H1 (cell line): ENCODE measurements at regions not wholly inside any gene's neighbourhood (a gene's known extent, or its start where the extent isn't known, plus 50 kb on each side); places are given as distances from the start of the nearest gene placed in this dataset.

Experiments used
- CTCF ChIA-PET: fragments of 300-600 bp; sonication (Branson Sonifier 250); formaldehyde crosslinking; loops from one replicate; lab custom pipeline; 2021; ENCODE audit not compliant: partially characterized antibody; lab: Charles Lee
- POLR2A ChIA-PET: fragments of 300-600 bp; sonication (Branson Sonifier 250); formaldehyde crosslinking; loops from one replicate; lab custom pipeline; 2021; ENCODE audit warnings: inconsistent platforms; ENCODE audit not compliant: partially characterized antibody; lab: Charles Lee
- DNase-seq, 2 experiments: peaks; one replicate each; pipeline versions ENCODE4 v3.0.0 to v3.0.0-alpha.2; 2010 to 2022; ENCODE audit warnings: low spot score in 2 of 2, low read depth in 1 of 2, mixed read lengths in 1 of 2
- FAIRE-seq: peaks from 2 replicates; lab custom pipeline; 2011; peaks lifted over from hg19 to GRCh38; lab: Jason Lieb, UNC
- H2AFZ ChIP-seq: 2 replicates; pipeline ENCODE4 v1.8.1; 2012; ENCODE audit warnings: low read length, inconsistent platforms
- H2AK5ac ChIP-seq: 2 replicates; pipeline ENCODE4 v1.6.1; 2013; ENCODE audit warnings: low read depth, low read length
- H2BK120ac ChIP-seq: replicated peaks from 2 replicates; pipeline ENCODE3; 2013; ENCODE audit warnings: low read depth, low read length, inconsistent platforms
- H2BK12ac ChIP-seq: 2 replicates; pipeline ENCODE4 v1.6.1; 2013; ENCODE audit warnings: low read depth, low read length
- H2BK15ac ChIP-seq: 2 replicates; pipeline ENCODE4 v1.6.1; 2013; ENCODE audit warnings: low read length
- H2BK20ac ChIP-seq: 2 replicates; pipeline ENCODE4 v1.6.1; 2013; ENCODE audit warnings: low read length
- H2BK5ac ChIP-seq: 2 replicates; pipeline ENCODE4 v1.6.1; 2013; ENCODE audit warnings: low read depth, low read length
- H3K14ac ChIP-seq: 2 replicates; pipeline ENCODE4 v1.6.1; 2013; ENCODE audit warnings: inconsistent platforms; ENCODE audit not compliant: insufficient read length
- H3K18ac ChIP-seq: 2 replicates; pipeline ENCODE4 v1.6.1; 2013; ENCODE audit warnings: low read length; ENCODE audit errors: extremely low read depth
- H3K23ac ChIP-seq: 2 replicates; pipeline ENCODE4 v1.6.1; 2013; ENCODE audit warnings: inconsistent platforms; ENCODE audit not compliant: insufficient read length
- H3K23me2 ChIP-seq: 2 replicates; pipeline ENCODE4 v1.6.1; 2013; ENCODE audit warnings: low read depth, low read length
- H3K27ac ChIP-seq: 2 replicates; pipeline ENCODE4 v1.6.1; 2011; ENCODE audit warnings: low read depth, low read length, inconsistent platforms
- H3K27me3 ChIP-seq, 4 experiments: replicated peaks in 1 of 4; 1 replicate in 1 of 4; 2 replicates in 3 of 4; pipeline versions ENCODE4 v1.6.1 to v1.8.1; 2011 to 2013; ENCODE audit warnings: low read length in 3 of 4, mild to moderate bottlenecking in 3 of 4, inconsistent platforms in 2 of 4, mixed read lengths in 2 of 4, moderate library complexity in 1 of 4; ENCODE audit not compliant: control insufficient read depth in 3 of 4, insufficient read depth in 3 of 4; ENCODE audit errors: extremely low read depth in 1 of 4
- H3K36me3 ChIP-seq, 4 experiments: 2 replicates each; pipeline versions ENCODE4 v1.6.1 to v1.8.1; 2011 to 2013; ENCODE audit warnings: mild to moderate bottlenecking in 4 of 4, low read length in 3 of 4, moderate library complexity in 2 of 4, control low read depth in 1 of 4, inconsistent platforms in 1 of 4; ENCODE audit not compliant: insufficient read depth in 4 of 4, control insufficient read depth in 2 of 4
- H3K4ac ChIP-seq: replicated peaks from 2 replicates; pipeline ENCODE3; 2013; ENCODE audit warnings: low read length, low read depth, mixed read lengths, inconsistent platforms; ENCODE audit not compliant: insufficient read length
- H3K4me1 ChIP-seq, 4 experiments: replicated peaks in 1 of 4; 1 replicate in 1 of 4; 2 replicates in 3 of 4; pipeline versions ENCODE4 v1.6.1 to v1.8.1; 2011 to 2013; ENCODE audit warnings: low read length in 3 of 4, inconsistent platforms in 2 of 4, mixed read lengths in 1 of 4; ENCODE audit not compliant: insufficient read depth in 4 of 4, control insufficient read depth in 3 of 4
- H3K4me2 ChIP-seq, 2 experiments: 2 replicates each; pipeline versions ENCODE4 v1.6.1 to v1.8.1; 2011 to 2013; ENCODE audit warnings: low read depth in 2 of 2, low read length in 2 of 2, control low read depth in 1 of 2, inconsistent platforms in 1 of 2, mild to moderate bottlenecking in 1 of 2; ENCODE audit not compliant: insufficient read depth in 1 of 2
- H3K4me3 ChIP-seq, 4 experiments: fragments of 200-600, 300-600 bp in 1 of 4; sonication (generic), shearing (Covaris generic), sonication (Bioruptor Twin) in 1 of 4; 2 replicates each; pipeline versions ENCODE4 v1.5.1 to v1.8.1; 2011 to 2016; ENCODE audit warnings: low read length in 4 of 4, low read depth in 3 of 4, control low read depth in 2 of 4, inconsistent platforms in 2 of 4, mild to moderate bottlenecking in 2 of 4, mixed read lengths in 1 of 4, moderate library complexity in 1 of 4; ENCODE audit not compliant: insufficient read depth in 2 of 4; ENCODE audit errors: extremely low read depth in 1 of 4
- H3K56ac ChIP-seq: replicated peaks from 2 replicates; pipeline ENCODE3; 2013; ENCODE audit warnings: low read depth, mild to moderate bottlenecking, mixed read lengths, low read length, inconsistent platforms; ENCODE audit not compliant: insufficient read length
- H3K79me1 ChIP-seq: 2 replicates; pipeline ENCODE4 v1.6.1; 2013; ENCODE audit warnings: low read depth, low read length, control low read depth
- H3K79me2 ChIP-seq, 2 experiments: 2 replicates each; pipeline versions ENCODE4 v1.6.1 to v1.8.1; 2012 to 2013; ENCODE audit warnings: low read length in 2 of 2, mild to moderate bottlenecking in 2 of 2, inconsistent platforms in 1 of 2; ENCODE audit not compliant: insufficient read depth in 2 of 2, control insufficient read depth in 1 of 2
- H3K9ac ChIP-seq, 4 experiments: replicated peaks in 1 of 4; 1 replicate in 1 of 4; 2 replicates in 3 of 4; pipeline versions ENCODE4 v1.6.1 to v1.8.1; 2011 to 2013; ENCODE audit warnings: low read depth in 3 of 4, low read length in 3 of 4, control low read depth in 2 of 4, mild to moderate bottlenecking in 2 of 4, moderate library complexity in 2 of 4, inconsistent platforms in 1 of 4; ENCODE audit errors: extremely low read depth in 1 of 4
- H3K9me3 ChIP-seq, 2 experiments: 2 replicates each; pipeline versions ENCODE4 v1.6.1 to v1.8.1; 2012 to 2013; ENCODE audit warnings: mild to moderate bottlenecking in 2 of 2, moderate library complexity in 2 of 2, control low read depth in 1 of 2, inconsistent platforms in 1 of 2, low read depth in 1 of 2, low read length in 1 of 2, mixed read lengths in 1 of 2; ENCODE audit not compliant: insufficient read depth in 2 of 2
- H4K20me1 ChIP-seq, 2 experiments: replicated peaks in 1 of 2; 2 replicates each; pipeline versions ENCODE3 to v1.8.1; 2011 to 2013; ENCODE audit warnings: inconsistent platforms in 2 of 2, low read length in 2 of 2, mild to moderate bottlenecking in 1 of 2; ENCODE audit not compliant: insufficient read depth in 2 of 2, control insufficient read depth in 1 of 2
- H4K5ac ChIP-seq: 2 replicates; pipeline ENCODE4 v1.6.1; 2013; ENCODE audit warnings: low read length, low read depth, mixed read lengths, inconsistent platforms; ENCODE audit not compliant: insufficient read length
- H4K8ac ChIP-seq: 2 replicates; pipeline ENCODE4 v1.8.0; 2013; ENCODE audit warnings: mild to moderate bottlenecking, moderate library complexity, low read length, inconsistent platforms; ENCODE audit not compliant: insufficient read depth; ENCODE audit errors: extremely low read depth
- H4K91ac ChIP-seq: replicated peaks from 2 replicates; pipeline ENCODE3; 2013; ENCODE audit warnings: low read length, mixed read lengths, inconsistent platforms; ENCODE audit not compliant: insufficient read length
- CHD1 ChIP-seq: IDR thresholded peaks from 2 replicates; pipeline ENCODE4 v1.6.1; 2012; ENCODE audit warnings: low read depth, low read length, improper control_type of control experiment
- CHD2 ChIP-seq: IDR thresholded peaks from 2 replicates; pipeline ENCODE4 v1.6.1; 2012; ENCODE audit warnings: low read length, improper control_type of control experiment
- CREB1 ChIP-seq: IDR thresholded peaks from 2 replicates; pipeline ENCODE4 v1.6.1; 2012; ENCODE audit warnings: inconsistent platforms
- CTCF ChIP-seq, 3 experiments: IDR thresholded peaks; 1 replicate in 2 of 3; 2 replicates in 1 of 3; pipeline versions ENCODE4 v1.5.1 to v1.6.1; 2011; ENCODE audit warnings: low read length in 3 of 3, mild to moderate bottlenecking in 3 of 3, inconsistent platforms in 2 of 3, low read depth in 1 of 3, moderate library complexity in 1 of 3; ENCODE audit not compliant: insufficient read depth in 1 of 3; ENCODE audit errors: control extremely low read depth in 1 of 3
- E2F6 ChIP-seq: IDR thresholded peaks from 2 replicates; pipeline ENCODE4 v1.6.1; 2012; ENCODE audit warnings: inconsistent platforms
- GTF2F1 ChIP-seq: IDR thresholded peaks from 2 replicates; pipeline ENCODE4 v1.6.1; 2012; ENCODE audit warnings: low read depth, low read length, improper control_type of control experiment, borderline replicate concordance
- HDAC2 ChIP-seq, 2 experiments: fragments of 300-600 bp in 1 of 2; sonication (generic) in 1 of 2; IDR thresholded peaks; 2 replicates each; pipeline ENCODE4 v1.6.1; 2011 to 2012; ENCODE audit warnings: low read depth in 2 of 2, low read length in 2 of 2, mild to moderate bottlenecking in 2 of 2, moderate library complexity in 2 of 2, borderline replicate concordance in 1 of 2, inconsistent platforms in 1 of 2
- JUND ChIP-seq: IDR thresholded peaks from 2 replicates; pipeline ENCODE4 v1.6.1; 2011; ENCODE audit warnings: mild to moderate bottlenecking, improper control_type of control experiment, low read length
- MAX ChIP-seq: IDR thresholded peaks from 2 replicates; pipeline ENCODE4 v1.6.1; 2012; ENCODE audit warnings: inconsistent platforms
- NANOG ChIP-seq: IDR thresholded peaks from 2 replicates; pipeline ENCODE4 v1.6.1; 2011; ENCODE audit warnings: low read length, low read depth, mild to moderate bottlenecking, inconsistent platforms; ENCODE audit not compliant: insufficient read depth, poor library complexity, severe bottlenecking
- SP1 ChIP-seq: IDR thresholded peaks from 2 replicates; pipeline ENCODE4 v1.6.1; 2011; ENCODE audit warnings: low read depth, low read length
- SRF ChIP-seq: IDR thresholded peaks from 2 replicates; pipeline ENCODE4 v1.6.1; 2011; ENCODE audit warnings: mild to moderate bottlenecking, low read depth, low read length, moderate library complexity
- WGBS, 2 experiments: shearing (Covaris generic) in 1 of 2; methylation state at CpG; one replicate each; pipeline versions ENCODE4 v1.1.6 to v1.1.7; 2013 to 2015; ENCODE audit warnings: low lambda C conversion rate in 2 of 2, mixed read lengths in 2 of 2, inconsistent platforms in 1 of 2, low coverage in 1 of 2, missing lambda C conversion rate in 1 of 2; ENCODE audit not compliant: insufficient replicate concordance in 2 of 2, insufficient coverage in 1 of 2, insufficient read length in 1 of 2; ENCODE audit errors: extremely low coverage in 1 of 2, missing lambda C conversion rate in 1 of 2; 5-methylcytosine and 5-hydroxymethylcytosine counted together

GRCh38 chr22:47474464-47474863, 712.0 kb downstream of the TBC1D22A start:
- Histone ChIP-seq H3K4ac (no peak overlapping the region), H3K9me3 (peaks cover 68 to 85% of the 10 kb centered on the region in 2 experiments)
- no peak for TF ChIP-seq CHD1
- no peak for TF ChIP-seq CREB1
- TF ChIP-seq SP1: no peak
- TF ChIP-seq GTF2F1: no peak
- no peak for TF ChIP-seq NANOG
- TF ChIP-seq MAX: no peak
- TF ChIP-seq CHD2: no peak
- no peak for TF ChIP-seq SRF
- no peak for TF ChIP-seq HDAC2 (IDR thresholded peaks at IDR 0.05; ENCODE audit: borderline replicate concordance in 1 of 2, low read depth in 2 of 2, low read length in 2 of 2)
- TF ChIP-seq E2F6: no peak
- TF ChIP-seq CTCF (IDR thresholded peaks at IDR 0.05; ENCODE audit: control extremely low read depth in 1 of 3, insufficient read depth in 1 of 3, low read depth in 1 of 3, low read length in 3 of 3): no peak
- no peak for TF ChIP-seq JUND

More at GRCh38 chr22:47474464-47474863, 712.0 kb downstream of the TBC1D22A start:
- Histone ChIP-seq H2BK120ac (no peak overlapping the region), H3K23ac (no peak overlapping the region), H4K91ac (no peak overlapping the region), H4K5ac (no peak overlapping the region), H3K4me2 (no peak overlapping the region), H3K56ac (no peak overlapping the region), H3K79me1 (no peaks in the 10 kb centered on the region), H3K4me1 (no peaks in the 10 kb centered on the region), H3K18ac (no peak overlapping the region), H3K14ac (no peak overlapping the region), H3K79me2 (no peaks in the 10 kb centered on the region), H3K4me3 (no peak overlapping the region), H2BK5ac (no peak overlapping the region), H2BK15ac (no peak overlapping the region), H3K23me2 (no peaks in the 10 kb centered on the region), H3K36me3 (no peaks in the 10 kb centered on the region), H2AFZ (no peak overlapping the region), H3K9ac (no peak overlapping the region), H4K20me1 (no peaks in the 10 kb centered on the region), H4K8ac (no peak overlapping the region), H2BK20ac (no peak overlapping the region), H2AK5ac (no peak overlapping the region), H3K27ac (no peak overlapping the region), H3K27me3 (no peaks in the 10 kb centered on the region), H2BK12ac (no peak overlapping the region)
- WGBS, 2 experiments: 95% methylated on average over 6 of the region's 6 CpGs; no CpG with 5 or more reads in 1 of the 2 experiments
- ChIA-PET POLR2A (no interaction called here), CTCF (no interaction called here)
- FAIRE-seq (no peak), DNase-seq (no peak)
